EL (cell line): ENCODE measurements at regions not wholly inside any gene's neighbourhood (a gene's known extent, or its start where the extent isn't known, plus 50 kb on each side); places are given as distances from the start of the nearest gene placed in this dataset.

ENCODE experiments used
- DNase-seq: peaks from one replicate; pipeline ENCODE4 v3.0.0-alpha.2; 2016

DNA sequence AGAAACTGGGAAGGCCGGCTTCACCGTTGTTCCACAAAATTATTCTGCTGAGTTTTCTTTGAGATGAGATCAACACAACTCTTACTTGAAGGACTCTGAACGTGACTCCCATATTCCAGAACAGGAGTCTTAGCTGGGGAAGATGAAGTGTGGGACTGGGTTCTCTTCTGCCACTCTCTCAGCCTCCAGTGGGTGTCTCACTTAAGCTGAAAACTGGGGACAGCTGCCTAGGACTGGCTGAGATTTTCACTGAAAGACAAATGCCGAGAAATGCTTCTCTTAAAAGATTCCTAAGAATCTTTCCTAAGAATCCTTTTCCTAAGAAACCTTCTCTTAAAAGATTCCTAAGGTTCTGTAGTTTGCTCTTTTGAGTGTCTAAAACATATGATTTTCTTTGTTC is 156.6 kb upstream of the LHCGR start:
- no peak for DNase-seq

DNA sequence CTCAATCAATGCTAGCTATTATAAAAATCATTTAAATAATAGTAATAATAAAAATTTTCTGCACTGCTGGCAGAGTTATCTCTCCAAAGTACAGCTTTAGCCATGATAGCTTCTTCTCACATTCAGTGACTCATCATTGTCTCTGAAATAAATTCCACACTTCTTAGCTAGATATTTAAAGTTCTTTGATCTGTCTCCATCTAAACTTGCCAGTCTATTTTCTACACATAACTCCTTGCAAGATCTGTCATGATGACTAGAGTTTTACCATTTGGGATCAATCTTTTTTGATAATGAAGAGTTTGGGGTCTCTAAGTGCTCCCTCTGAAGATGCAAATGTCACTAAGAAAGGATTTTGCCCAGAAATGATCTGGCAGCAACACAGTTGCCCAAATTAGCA is 155.4 kb upstream of the LHCGR start:
- DNase-seq, result no peak

DNA sequence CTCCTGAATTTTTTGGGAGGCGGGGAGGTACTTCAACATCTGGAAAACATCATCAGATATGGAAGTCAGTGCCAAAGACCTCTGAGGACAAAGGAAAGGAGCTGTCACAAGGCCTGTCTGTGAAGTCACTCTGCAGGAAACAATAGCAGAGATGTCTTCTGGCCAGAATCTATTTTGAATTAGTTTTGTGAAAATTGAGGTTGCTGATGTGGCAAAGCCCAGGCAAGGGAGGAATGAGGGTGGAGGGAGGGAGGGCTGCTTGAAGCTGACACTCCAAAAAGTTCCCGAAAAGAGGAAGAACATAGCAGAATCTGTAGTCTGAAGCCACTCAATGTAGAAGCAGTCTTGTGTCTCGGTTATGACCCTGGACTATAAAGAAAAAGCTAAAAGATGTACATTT is 151.1 kb upstream of the LHCGR start:
- DNase-seq, result no peak

DNA sequence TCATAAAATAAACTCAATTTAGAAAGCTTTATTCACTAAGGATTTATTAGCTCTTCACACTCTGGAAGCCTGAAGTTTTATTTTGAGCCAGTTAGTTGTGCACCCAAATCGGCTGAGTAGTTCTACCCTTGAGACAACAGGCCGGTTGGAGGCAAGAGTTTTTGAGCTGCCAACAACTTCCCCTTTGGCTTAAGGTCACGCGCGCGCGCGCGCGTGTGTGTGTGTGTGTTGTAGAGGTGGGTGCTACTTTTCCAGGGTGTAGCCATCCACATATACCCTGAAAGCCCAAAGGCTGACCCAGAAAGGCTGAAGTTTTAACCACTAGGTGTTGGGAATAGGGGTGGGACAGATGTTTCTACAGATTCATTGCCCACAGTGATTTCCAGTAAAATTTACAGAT is 150.2 kb upstream of the LHCGR start:
- DNase-seq, result no peak

DNA sequence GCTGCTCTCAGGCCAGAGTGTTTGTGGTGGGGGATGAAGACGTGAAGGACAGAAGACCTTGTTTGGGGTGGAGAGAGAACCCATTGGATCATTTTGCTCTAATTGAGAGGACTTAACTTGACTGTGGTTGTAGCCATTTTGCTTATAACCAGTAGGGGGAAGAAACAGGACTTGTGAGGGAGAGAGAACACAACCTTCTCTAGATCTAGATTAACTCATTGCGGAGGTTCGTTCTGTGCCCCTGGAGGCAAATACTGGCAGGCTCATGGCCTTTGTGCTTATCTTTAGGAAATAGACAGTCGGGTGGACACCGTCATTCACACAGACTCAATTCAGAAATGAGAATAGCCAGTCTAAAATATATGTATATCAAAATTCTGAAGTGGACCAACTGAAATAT is 147.0 kb upstream of the LHCGR start:
- no peak for DNase-seq

DNA sequence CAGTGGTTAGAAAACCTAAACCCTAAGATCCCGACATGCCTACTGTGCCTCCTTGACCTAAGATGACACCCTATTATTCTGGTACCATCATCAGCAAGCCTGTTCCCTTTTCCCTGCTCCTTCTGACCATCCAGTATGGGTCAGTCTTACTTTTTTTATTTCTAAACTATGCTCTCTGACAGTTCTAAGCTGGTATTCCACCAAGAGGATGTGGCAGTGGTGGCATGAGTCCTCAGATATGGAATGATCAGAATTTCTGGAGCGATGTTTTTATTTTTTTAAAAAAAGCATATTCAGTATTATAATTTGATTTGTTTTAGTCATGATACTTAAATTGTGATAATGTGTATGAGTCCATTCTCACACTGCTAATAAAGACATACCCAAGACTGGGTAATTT is 145.9 kb upstream of the LHCGR start:
- peak; percentile 15 for DNase-seq

DNA sequence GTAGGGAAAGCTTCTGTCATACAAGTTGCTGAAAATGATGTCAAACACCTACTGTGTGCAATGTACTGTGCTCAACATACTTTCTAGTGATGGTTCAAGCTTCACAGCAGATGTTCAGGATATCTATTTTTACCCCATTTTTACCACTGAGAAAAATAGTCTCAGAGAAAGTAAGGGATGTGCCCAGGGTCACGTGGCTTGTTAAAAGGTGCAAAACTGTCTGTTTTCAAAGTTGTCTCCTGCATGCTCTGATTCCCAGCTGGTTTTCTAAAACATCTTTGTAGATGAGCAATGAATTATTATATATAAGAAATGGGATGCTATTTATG is 145.5 kb upstream of the LHCGR start:
- DNase-seq, result no peak

DNA sequence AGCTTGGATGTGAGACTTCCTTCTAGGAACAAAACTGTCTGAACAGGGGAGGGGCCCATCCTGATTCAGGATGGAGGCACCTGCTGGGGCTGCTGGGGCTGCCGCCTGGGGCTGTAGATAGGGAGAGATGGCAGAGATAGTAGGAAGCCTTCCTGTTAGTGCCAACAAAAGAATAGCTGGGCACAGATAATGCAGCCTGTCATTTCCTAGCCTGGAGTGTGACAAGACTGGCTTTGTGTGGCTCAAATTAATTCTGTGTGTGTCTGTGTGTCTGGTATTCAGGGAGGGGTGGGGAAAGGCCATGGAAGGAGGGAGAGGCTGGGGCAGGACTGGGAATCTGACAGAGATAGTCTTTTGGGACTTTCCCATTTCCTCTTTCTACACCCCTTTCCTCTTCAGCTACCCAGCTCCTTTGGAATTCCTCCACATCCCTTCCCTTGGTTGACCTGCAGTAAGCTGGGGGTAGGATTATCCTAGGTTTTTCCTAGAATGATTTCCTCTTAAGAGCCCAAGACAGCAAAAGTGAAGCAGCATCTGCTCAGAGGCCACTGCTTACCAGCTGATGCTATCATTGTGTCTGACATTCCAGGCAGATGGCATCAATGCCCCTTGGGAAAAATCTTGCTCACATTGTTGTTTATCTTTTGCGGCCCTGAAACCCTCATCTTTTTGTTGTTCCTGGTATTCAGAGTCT is 144.9 kb upstream of the LHCGR start:
- DNase-seq, result peak; percentile 51

DNA sequence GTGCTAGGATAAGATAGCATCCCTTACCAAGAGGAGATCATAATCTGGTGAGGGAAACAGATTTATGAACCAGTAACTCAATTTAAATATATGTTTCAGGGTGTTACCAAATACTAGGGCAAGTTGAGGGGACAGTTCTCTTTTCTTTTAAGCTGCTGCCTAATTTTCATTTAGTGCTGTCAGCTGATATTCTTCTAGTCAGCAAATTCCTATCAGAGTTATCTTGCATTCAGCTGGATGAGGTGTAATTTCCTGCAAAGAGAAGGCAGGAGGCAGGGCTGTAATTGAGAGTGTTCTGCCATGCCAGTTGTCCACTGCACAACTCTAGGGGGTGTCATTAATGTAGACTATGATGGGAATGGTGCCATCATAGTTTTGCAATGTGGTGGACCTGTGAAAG is 141.3 kb upstream of the LHCGR start:
- no peak for DNase-seq

DNA sequence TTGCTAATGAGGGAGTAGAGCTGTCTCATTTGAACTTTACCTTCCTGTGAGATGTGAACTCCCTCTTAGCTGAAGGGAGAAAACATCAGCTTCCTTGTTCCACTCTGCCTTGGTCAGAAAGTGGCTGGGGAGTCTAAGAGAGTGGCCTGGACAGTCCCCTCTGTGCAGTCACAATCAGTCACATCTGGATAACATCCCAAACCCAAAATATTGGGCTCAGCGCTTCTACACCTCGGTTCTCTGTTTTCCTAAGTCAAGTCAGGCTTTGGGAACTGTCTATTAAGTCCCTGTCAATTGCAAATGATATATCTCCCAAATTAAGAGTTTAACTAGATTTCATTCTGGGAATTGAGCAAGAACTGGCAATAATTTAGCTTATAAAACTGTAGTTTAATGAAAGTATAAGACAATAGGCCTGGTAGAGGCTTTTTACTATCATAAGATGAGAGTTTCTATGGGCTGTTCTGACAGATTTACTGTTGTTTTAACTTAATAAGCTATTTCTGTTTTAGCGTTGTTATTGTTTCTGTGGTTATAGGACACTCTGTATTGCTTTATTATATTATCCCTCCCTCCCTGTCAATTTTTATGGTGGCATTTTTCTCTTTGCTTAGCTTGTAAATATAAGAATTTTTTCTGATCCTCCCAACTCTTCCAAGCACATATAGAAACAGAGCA is 135.1 kb upstream of the LHCGR start:
- no peak for DNase-seq

DNA sequence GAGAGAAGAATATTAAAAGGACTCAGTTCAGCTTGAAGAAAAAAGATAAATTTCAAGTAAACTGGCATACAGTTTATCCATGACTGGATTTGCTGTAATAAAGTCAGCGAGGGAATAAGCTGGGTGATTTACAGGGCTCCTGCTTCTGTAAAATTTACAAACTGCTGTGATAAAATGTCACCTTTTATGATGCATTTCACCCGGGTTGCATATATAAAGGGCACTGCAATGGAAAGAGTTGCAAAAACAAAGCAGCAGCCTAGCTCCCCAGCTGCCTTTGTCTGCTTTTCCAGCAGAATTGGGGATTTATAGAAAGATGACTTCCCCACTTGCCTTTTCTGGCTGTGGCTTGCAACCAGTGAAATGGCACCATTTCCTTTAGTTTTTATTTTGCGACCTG is 132.5 kb upstream of the LHCGR start:
- no peak for DNase-seq

DNA sequence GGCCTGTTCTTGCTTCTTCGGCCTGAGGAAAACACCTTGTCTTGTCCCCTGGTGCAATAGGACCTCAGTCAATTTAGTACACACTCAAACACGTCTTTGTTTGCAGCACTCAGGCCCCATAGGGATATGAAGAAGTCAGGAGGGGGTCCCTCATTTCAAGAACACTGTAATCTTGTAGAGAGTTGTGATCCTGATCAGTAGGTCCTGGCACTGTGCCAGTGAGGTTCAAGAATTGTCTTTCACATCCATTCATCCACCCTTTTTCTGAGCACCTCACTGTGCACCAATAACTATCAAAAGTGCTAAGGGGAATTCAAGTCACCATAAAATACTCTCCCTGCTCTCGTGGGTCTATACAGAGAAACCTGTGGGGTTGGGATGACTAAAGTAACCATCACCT is 131.4 kb upstream of the LHCGR start:
- DNase-seq, result no peak

DNA sequence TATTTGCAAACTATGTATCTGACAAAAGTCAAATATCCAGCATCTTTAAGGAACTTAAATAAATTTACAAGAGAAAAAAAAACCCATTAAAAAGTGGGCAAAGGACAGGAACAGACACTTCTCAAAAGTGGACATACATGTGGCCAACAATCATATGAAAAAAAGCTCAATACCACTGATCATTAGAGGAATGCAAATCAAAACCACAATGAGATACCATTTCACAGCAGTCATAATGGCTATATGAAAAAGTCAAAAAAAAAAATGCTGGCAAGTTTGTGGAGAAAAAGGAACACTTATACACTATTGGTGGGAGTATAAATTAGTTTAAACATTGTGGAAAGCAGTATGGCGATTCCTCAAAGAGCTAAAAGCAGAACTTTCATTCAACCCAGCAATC is 130.3 kb upstream of the LHCGR start:
- peak; percentile 1 for DNase-seq

DNA sequence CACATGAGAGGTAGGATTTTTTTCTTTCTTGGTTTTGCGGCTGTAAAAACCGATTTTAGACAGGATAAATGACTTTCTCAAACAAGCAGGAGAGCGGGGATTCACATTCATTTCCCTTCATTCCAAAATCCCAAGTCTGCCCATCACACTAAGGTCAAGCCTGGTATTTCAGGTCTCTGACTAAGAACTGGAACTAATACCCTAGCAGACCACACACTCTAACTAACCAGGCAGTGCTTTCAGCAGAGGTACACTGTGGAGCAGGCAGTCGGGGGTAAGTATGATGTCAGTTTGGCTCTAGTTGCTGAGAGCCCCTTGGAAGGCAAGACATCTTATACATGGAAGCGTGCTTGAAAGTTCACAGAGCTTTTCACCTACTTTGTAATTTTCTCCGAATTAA is 128.1 kb upstream of the LHCGR start:
- peak; percentile 1 for DNase-seq

DNA sequence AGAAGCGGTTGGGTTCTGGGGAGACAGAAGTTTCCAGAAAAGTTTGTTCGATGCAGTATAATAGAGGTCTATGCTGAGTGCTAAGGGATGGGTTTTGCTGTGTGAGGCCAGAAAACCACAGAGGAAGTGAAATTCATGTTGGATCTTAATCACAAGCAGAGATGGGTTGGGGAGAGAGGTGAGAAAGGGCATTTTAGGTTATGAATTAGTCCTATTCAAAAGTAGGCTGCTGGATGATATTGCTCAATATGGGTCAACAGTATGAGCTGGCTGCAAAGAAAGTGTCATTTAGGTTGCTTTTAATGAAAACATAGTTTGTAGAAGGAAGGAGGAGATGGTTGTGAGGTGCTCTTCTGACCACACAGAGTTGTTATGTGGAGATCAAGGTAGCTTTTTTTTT is 118.8 kb upstream of the LHCGR start:
- no peak for DNase-seq

DNA sequence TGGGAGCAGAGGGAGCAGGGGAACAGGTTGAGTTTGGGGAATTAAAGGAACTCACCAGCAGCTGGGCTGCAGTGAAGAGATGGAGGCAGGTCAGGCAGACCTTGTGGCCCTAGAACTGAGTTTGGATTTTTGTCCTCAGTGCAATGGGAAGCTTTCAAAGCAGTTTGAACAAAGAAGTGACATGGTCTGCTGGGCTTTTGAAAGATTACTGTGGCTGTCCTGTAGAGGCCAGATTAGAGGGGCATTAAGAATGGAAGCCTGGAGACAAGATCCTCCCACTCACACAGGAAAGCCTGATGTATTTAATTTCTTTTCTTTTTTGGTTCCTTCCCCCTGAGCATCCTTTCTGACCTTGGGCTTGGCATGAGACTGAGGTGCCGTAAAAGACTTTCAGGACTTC is 118.1 kb upstream of the LHCGR start:
- no peak for DNase-seq

DNA sequence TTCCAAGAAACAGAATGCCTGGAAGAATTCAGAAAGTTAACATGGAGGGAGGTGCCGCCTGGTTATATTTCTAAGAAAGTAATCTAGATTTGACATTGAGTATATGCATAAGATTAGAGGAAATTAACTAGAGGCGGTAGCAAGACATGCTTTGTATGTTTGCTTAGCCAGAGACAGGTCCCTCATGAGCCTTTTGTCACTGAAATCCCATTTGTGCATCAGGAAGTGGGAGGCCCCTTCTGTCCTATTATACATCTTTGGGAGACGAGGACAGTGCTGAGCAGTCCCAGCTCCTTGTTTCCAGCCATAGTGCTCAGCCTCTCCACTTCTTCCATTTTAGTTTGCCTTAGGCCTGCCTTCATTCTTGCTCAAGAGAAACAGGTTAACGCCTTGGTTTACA is 115.4 kb upstream of the LHCGR start:
- no peak for DNase-seq

DNA sequence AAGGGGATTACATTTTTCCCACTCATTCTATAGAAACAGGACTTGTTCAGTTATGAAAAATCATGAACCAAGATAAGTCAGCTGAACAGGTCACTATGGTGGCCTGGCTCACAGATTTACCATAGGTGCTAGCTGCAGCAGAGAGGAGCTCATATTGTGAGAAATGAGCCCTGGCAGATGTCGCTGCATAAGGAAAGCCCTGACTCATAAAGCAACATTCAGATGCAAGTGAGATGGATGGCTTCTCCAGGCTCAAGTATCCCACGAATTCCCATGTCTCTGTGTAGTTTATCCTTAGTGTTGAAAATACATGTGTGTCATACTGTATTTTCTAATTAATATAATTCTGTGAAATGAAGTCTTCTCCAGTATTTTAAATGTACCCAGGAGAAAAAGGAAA is 115.0 kb upstream of the LHCGR start:
- no peak for DNase-seq

DNA sequence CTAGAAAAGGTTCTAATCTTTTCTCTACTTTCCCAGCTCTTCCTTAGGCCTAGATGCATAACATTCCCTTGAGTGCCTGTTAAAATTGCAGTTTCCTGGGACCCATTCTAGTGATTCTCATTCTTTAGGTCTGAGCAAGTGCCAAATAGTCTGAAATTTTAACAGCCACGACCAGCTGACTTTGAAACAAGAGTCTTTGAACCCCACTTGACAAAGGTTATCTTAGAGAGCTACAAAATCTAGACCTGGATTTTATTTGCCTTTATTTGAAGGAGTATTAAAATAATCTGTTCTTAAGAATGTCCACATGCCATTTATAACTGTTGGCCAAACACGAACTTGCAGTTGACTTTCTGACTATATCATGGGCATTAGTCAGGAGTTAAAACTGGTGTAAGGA is 110.2 kb upstream of the LHCGR start:
- DNase-seq, result no peak

DNA sequence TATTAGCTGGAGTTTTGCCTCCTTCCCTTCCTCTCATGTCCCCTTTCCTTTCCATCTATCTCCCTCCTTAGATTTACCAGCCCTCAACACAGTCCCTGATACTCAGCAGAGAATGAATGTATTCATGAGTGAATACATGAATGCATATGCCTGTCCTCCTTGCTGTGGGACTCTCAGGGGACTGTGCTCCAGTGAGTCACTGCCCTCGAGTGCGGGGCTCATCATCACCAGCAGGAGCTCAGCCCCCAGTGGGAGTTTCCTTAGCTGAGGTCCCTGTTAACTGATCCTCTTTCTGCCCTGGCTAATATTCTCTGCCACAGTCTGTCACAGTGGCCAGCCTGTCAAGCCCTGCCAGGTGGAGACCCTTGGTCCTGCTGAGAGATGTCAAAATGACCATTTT is 104.9 kb upstream of the LHCGR start:
- DNase-seq, result peak; percentile 6

DNA sequence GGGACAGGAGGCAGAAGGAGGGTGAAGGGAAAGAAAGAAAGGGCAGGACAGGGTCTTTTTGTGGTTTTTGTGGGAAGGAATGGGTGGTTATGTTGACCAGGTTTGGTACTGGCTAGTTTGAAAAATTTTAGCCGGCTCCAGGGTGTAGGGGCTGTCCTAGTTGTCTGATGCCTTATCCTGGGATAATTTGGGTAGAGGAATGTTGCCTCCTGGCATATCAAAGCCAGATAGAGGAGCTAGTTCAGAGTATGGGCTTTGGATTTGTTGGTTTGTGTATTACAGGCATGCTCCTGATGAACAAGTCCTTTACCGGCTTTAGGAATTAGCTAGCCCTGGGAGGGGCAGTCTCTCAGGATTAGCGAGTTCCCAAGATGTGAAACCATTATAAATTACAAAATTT is 101.1 kb upstream of the LHCGR start:
- DNase-seq, result no peak

DNA sequence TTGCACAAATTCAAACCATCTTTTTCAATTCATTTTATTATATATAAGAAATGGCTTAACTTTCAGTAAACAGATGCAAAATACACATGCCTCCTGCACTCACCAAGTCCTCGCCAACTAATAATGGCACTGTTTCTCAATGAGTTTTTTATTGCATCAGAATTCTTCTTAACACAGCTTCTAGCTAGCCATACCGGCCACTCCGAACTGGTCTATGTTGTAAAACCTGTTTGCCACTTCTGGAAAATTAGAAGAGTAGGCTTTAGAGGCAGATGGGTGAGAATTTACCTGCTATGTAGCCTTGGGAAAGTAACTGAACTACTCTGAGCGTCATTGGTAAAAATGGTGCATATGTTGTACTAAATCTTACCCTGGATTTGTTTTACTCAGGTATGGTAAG is 100.6 kb upstream of the LHCGR start:
- DNase-seq, result no peak

DNA sequence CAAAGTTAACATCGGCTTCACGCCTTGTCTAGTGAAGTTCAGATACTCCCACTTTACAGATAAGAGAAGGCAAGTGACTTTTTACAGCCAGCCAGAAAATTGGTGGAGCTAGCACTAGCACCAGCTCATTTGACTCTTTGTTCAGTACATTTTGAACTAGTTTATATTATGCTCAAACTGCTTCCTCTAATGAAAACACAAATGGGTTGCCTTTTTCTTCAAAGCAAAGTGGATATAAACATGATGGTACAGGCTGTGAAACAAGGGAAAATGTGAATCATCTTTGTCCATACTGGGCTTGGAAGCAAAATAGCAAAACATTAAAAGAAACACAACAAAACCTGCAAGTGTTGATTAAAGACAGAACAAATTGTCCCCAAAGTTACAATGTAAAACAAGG is 99.6 kb upstream of the LHCGR start:
- no peak for DNase-seq

DNA sequence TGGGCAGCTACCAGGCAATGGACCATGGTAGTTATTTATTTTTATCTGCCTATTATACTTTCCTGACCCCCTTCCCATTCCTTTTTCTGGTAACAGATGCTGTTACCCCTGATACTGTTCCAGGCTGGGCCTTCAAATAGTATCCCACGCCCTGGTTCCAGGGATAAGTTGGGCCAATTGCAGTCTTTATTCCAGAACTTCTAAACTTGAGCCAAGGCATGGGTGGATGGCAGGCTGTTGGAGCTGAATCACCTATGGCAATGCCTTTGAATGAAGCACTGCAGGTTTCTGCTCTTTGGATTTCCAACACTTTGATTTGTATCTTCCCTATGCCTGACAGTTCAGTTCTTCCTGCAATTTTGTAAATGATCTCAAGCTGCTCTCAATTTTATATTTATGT is 99.2 kb upstream of the LHCGR start:
- DNase-seq, result no peak

DNA sequence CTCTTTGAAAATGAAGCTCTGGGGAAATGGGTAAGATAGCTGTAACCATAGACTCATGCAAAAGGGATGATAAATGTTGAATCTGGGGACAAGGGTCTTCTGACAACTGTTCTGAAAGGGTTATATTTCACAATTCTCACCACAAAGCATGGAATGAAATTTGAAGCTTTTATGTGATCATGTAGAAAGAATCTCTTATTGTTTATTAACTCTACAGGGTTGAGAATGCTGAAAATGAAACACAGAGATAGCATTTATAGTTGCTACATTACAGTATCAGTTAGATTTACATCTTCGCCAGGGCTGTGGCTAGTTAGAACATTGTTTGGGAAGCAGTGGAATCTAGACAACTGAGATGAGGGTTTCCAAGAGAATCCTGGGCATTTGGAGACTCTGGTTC is 97.4 kb upstream of the LHCGR start:
- DNase-seq, result peak; percentile 60
